HCT116 (cell line): ENCODE measurements at regions not wholly inside any gene's neighbourhood (a gene's known extent, or its start where the extent isn't known, plus 50 kb on each side); places are given as distances from the start of the nearest gene placed in this dataset.

ENCODE experiments used
- EGR1 ChIP-seq: IDR thresholded peaks from 2 replicates; pipeline ENCODE4 v1.6.1; 2012; ENCODE audit warnings: low read depth
- EZH2phosphoT487 ChIP-seq: fragments of 200-600 bp; IDR thresholded peaks from 2 replicates; pipeline ENCODE4 v1.6.1; 2018; ENCODE audit warnings: antibody characterized with exemption, borderline replicate concordance
- TF ChIP-seq, protein P1 (sequence below), 3 experiments: fragments of 200-600 bp in 1 of 3; sonication (generic) in 1 of 3; IDR thresholded peaks in 2 of 3; conservative IDR thresholded peaks in 1 of 3; 2 replicates each; pipeline ENCODE4 v1.5.1; 2012 to 2017; ENCODE audit warnings: low read depth in 2 of 3, low read length in 2 of 3, antibody characterized with exemption in 1 of 3, borderline replicate concordance in 1 of 3, control low read depth in 1 of 3, mild to moderate bottlenecking in 1 of 3, mixed read lengths in 1 of 3, mixed run types in 1 of 3, moderate library complexity in 1 of 3; ENCODE audit not compliant: insufficient read depth in 1 of 3

GRCh38 chr6:26194329-26194701 lies 107.1 kb downstream of the HFE start:
- TF ChIP-seq, protein P1, sequence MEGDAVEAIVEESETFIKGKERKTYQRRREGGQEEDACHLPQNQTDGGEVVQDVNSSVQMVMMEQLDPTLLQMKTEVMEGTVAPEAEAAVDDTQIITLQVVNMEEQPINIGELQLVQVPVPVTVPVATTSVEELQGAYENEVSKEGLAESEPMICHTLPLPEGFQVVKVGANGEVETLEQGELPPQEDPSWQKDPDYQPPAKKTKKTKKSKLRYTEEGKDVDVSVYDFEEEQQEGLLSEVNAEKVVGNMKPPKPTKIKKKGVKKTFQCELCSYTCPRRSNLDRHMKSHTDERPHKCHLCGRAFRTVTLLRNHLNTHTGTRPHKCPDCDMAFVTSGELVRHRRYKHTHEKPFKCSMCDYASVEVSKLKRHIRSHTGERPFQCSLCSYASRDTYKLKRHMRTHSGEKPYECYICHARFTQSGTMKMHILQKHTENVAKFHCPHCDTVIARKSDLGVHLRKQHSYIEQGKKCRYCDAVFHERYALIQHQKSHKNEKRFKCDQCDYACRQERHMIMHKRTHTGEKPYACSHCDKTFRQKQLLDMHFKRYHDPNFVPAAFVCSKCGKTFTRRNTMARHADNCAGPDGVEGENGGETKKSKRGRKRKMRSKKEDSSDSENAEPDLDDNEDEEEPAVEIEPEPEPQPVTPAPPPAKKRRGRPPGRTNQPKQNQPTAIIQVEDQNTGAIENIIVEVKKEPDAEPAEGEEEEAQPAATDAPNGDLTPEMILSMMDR (IDR thresholded peaks at IDR 0.05 in 2 of 3, conservative IDR thresholded peaks at IDR 0.05 in 1 of 3; ENCODE audit: borderline replicate concordance in 1 of 3, insufficient read depth in 1 of 3, low read depth in 2 of 3, low read length in 2 of 3) = no peak
- TF ChIP-seq EZH2phosphoT487 (no peak), EGR1 (no peak)
